ENCODE measurements at regions not wholly inside any gene's neighbourhood (a gene's known extent, or its start where the extent isn't known, plus 50 kb on each side); places are given as distances from the start of the nearest gene placed in this dataset.
"Not testable (repeated sequence)": the region's sequence is repeated elsewhere in the genome, so short reads cannot be mapped to it uniquely, and the experiment has no call there.

DNA sequence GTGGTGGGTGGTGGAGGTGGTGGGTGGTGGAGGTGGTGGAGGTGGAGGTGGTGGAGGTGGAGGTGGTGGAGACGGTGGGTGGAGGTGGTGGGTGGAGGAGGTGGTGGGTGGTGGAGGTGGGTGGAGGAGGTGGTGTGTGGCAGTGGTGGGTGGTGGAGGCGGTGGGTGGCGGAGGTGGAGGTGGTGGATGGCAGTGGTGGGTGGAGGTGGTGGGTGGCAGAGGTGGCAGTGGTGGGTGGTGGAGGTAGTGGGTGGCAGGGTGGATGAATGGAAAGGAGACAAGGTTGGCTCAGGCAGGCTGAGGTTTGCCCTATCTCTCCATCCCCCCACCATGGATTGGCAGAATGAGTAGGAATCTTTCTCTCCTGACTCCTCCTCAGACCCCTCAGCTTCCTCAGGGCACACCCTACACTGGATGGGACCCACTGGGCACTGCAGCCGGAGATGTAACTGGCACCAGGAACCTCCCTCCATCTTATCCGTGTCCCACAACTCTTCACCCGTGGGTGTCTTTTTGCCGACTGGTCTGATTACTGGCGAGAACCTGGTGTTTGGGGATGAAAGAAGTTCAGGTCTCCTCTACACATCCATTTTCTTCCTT, 166.3 kb downstream of the C9orf50 start:
- no peak overlapping the region for H3K27ac ChIP-seq (ENCODE audit: low read depth, low read length)
- WGBS, 3 donors, result 87 to 96% (median 93%) methylated on average over 5 to 7 of the region's 8 CpGs

DNA sequence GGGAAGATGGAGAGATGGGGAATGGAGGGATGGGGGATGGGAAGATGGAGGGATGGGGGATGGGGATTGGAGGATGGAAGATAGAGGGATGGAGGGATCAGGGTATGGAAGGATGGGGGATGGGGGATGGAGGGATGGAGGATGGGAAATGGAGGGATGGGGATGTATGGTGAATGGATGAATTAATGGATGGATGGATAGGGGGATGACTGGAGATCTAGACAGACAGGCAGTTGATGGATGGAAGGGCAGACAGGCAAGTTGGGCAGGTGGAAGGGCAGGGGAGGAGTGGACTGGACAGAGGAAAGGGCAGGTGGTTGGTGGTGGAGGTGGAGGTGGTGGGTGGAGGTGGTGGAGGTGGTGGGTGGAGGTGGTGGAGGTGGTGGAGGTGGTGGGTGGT, 167.2 kb downstream of the C9orf50 start:
- no peak overlapping the region for H3K27ac ChIP-seq (ENCODE audit: low read depth, low read length)

DNA sequence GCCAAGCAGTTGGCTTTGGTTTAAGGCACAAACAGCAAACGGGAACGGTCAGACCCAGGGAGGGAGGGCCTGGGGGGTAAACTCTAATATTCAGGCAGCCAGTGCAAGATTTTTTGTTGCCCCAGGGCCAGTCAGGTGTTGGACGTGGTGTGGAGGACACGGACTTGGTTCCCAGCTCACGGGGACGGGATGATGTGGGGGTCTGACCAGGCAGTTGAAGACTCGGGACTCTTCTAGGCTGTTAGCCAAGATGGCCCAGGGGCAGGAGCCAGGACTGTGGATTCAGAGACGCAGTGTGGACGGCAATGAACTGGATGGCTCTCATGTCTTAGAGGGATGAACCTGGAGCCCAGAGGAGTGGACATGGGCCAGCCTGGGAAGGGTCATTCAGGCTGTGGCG, 169.2 kb downstream of the C9orf50 start:
- 43 to 67% (median 55%) methylated on average over 10 of the region's 10 CpGs for WGBS, 3 donors
- H3K27ac ChIP-seq (ENCODE audit: low read depth, low read length), result no peak overlapping the region

DNA sequence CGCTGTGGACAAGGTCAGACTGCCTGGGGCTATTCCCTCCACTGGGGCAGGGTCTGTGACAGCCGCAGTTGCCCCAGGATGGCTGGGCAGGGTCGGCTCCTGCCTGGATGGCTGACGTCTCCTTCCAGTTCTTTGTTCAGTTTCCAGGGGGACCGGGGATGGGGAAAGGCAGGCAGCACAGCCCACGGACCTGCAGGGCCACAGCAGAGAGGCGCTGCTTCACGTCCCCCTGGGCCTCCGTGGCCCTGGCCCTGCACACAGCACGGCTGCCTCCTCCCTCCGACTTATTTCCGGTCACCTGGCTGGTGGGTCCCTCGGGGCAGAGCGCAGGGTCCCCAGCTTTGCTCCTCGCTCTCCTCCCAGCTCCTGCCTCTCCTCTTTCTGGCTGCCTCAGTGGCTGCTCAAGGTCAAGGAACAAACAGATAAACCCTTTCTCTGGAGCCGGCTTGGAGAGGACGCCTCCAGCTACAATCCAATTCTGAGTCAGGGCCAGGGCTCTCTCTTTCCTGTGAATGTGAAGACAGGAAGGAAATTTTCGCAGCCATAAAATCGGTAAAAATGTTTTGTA, 169.7 kb downstream of the C9orf50 start:
- H3K27ac ChIP-seq (ENCODE audit: low read depth, low read length), result no peak overlapping the region
- WGBS, 3 donors, result 55 to 60% (median 59%) methylated on average over 19 of the region's 19 CpGs

DNA sequence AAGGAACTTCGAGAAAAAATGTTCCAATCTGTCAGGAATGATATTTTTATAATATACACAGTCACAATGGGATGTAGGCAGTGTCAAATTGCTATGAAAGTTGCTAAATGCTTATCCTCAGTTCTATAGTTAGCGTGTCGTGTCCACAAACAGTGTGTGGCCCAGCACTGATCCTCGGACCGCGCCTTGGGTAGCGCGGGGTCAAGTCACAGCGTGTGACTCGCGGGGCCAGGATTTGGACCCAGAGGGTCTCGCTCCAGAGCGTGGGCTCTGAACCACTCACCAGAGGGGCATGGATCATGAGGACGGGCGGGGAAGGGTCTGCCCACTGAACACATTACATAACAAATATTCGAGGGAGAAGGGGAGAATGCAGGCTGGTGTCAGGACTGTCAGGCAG, 171.8 kb downstream of the C9orf50 start:
- WGBS, 3 donors, result 94 to 95% (median 95%) methylated on average over 16 of the region's 16 CpGs
- no peak overlapping the region for H3K27ac ChIP-seq (ENCODE audit: low read depth, low read length)

DNA sequence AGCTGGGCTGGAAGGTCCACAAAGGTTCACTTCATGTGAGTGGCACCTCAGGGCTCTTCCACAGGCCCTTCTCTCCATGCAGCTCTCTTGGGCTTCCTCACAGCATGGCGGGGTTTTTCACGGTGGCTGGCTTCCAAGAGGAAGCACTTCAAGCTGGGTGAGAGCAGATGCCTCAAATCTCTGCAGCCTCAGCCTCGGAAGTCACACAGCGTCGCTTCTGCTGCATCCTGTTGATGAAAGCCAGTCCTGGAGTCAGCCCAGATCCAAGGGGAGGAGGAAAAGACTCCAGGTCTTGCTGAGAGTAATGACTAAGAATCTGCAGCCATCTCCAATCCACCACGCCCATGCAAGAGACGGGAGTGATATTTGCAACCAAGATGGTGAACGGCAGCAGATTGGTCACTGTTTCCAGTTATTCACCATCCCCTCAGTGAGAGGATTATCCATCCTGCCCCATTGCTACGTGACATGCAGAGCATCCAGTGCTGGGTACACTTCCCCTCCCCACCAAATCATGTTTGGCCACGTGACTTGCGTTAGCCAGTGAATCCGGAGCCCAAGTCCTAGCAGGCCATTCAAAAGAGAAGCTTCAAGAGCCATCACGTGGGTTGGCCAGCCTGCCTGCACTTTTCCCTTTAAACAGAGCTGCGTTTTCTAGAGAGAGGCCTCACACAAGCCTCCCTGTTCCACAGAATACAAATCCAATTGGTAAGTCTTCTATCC, 173.9 kb downstream of the C9orf50 start:
- no peak overlapping the region for H3K27ac ChIP-seq (ENCODE audit: low read depth, low read length)
- 63 to 83% (median 66%) methylated on average over 14 of the region's 14 CpGs for WGBS, 3 donors

DNA sequence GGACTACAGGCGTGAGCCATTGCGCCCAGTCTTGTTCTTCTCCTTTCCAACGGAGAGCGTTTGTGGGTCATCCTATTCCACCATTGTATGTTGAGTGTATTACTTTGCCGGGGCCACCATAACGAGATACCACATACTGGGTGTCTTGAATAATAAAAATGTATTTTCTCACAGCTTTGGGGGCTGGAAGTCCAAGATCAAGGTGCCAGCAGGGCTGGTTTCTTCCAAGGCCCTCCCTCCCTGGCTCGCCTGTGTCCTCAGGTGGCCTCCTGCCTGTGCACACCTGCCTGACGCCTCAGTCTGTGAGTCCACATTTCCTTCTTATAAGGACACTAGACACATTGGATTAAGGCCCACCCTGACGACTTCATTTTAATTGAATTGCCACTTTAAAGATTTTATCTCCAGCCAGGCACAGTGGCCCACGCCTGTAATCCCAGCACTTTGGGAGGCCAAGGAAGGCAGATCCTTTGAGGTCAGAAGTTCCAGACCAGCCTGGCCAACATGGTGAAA, 175.1 kb downstream of the C9orf50 start:
- WGBS, 3 donors, result 92 to 95% (median 94%) methylated on average over 10 of the region's 10 CpGs
- no peak overlapping the region for H3K27ac ChIP-seq (ENCODE audit: low read depth, low read length)

DNA sequence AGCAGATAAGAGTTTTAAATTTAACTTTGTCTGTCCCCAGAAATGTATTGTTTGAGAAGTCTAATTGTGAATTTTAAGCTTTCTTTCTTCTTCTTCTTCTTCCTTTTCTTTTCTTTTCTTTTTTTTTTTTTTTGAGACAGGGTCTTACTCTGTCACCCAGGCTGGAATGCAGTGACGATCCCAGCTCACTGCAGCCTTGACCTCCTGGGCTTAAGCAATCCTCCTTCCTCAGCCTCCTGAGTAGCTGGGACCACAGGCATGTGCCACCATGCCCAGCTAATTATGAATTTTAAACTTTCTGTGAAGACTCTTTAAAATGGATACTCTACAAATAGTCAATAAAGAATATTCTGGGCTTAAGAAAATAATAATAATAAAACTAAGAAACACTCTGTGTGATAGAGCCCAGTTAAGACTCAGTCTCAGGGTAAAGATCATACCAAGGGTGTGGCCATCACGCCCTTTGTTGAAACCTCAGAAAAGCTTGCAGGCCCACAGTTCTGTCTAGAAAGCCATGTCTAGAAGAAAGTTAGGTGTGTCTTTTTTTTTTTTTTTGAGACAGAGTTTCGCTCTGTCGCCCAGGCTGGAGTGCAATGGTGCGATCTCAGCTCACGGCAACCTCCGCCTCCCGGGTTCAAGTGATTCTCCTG, 177.3 kb downstream of the C9orf50 start:
- H3K27ac ChIP-seq (ENCODE audit: low read depth, low read length), result not testable (repeated sequence)
- 93 to 96% (median 94%) methylated on average over 8 of the region's 8 CpGs for whole genome bisulfite sequencing, 3 donors

DNA sequence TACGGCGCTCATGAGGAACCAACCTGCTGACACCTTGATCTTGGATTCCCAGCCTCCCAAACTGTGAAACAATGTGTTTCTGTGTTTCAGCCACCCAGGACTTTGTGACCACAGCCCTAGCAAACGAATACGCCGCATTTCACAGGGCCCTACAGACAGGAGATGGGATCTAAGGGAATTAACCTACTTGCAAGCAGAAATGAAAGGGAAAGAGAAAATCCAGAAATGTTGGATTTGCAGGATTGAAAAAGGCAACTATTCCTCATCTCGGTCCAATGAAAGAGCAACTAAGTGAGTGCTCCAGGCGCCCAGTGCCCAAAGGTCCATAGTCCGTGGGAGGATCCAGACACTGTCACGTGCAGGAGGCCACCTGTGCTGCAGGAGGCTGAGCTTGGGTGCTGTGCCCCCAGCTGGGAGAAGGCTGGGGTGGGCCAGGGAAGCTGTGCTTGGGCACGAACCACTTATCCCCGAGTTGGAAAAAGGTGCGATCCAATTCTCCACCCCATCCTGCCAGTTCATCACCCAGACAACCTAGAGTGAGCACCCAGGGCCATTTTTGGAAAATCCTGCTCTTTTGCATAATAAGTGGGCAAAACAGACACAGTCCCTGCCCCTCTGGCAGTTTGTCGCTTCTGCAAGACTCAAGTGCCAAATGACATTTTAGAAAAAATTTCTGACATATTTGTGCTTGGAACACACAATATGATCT, 177.9 kb downstream of the C9orf50 start:
- no peak overlapping the region for H3K27ac ChIP-seq (ENCODE audit: low read depth, low read length)
- 44 to 73% (median 70%) methylated on average over 13 of the region's 13 CpGs for WGBS, 3 donors

DNA sequence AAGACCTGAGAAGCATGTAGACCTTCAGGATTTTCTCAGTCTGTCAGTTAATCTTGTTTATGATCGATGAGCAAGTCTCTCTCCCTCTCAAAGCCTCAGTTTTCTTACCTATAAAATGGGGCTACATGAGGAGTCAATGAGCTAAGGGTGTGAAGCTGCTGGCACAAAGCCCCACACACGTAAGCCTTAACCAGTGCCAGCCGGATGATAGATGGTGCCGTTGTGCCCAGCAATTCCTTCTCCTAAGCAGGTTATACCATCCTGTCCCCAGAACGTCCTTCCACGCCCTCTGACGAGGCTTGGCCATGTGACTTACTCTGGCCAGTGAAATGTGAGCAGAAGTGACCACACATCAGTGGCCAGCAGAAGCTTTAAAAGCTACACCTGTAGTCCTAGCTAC, 179.0 kb downstream of the C9orf50 start:
- 62 to 72% (median 69%) methylated on average over 7 of the region's 7 CpGs for WGBS, 3 donors

DNA sequence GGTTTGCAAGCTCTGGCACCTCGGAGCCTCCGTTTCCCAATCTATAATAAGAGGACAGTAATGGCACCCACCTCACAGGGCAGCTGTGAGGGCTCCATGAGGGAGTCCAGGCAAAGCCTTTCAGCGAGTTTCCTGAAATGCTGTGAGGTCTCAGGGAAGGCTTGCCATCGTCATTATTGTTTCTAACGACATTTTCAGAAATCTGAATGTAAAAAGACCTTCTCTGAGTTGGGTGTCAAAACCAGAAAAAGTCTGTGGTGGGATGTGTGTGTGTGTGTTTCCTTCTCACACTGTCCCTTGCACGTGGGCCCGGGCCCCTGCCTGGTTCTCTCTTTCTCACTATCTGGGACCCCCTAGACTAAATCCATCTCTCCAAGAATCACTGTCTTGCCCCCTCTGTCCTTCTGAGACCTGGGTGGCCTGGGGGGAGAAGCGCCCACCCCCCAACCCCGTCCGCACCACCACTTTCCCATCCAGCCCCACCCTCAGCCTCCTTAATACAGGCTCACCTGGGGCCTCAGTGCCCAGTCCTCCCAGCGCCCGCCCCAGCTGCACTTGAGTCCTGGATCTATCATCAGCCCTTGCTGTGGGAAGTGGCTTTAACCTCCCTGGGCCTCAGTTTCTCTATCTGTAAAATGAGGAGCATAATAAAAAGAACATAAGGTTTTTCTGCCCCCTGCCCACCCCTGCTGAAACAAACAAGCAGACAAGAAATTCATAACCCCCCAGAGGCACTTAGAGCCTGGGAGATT, 180.3 kb downstream of the C9orf50 start:
- 69 to 85% (median 73%) methylated on average over 12 of the region's 12 CpGs for WGBS, 3 donors
- H3K27ac ChIP-seq (ENCODE audit: low read depth, low read length), result no peak overlapping the region

More for the DNA sequence above, 179.0 kb downstream of the C9orf50 start:
- no peak overlapping the region for H3K27ac ChIP-seq (ENCODE audit: low read depth, low read length)

DNA sequence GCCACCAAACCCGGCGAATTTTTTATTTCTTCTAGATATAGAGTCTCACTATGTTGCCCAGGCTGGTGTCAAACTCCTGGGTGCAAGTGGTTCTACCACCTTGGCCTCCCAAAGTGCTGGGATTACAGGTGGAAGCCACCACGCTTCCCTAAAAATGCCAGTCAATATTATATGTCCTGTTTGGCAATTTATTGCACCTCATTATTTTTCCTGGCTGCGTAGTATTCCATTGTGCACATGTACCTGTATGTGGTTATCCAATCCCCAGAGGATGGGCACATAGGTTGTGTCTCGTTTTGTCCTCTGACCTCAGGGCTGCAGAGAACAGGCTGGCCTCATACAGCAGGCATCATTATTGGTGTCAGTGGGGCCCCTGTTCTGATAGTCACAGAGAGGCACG, 181.7 kb downstream of the C9orf50 start:
- WGBS, 3 donors, result 68 to 82% (median 72%) methylated on average over 6 of the region's 6 CpGs
- H3K27ac ChIP-seq (ENCODE audit: low read depth, low read length), result no peak overlapping the region

DNA sequence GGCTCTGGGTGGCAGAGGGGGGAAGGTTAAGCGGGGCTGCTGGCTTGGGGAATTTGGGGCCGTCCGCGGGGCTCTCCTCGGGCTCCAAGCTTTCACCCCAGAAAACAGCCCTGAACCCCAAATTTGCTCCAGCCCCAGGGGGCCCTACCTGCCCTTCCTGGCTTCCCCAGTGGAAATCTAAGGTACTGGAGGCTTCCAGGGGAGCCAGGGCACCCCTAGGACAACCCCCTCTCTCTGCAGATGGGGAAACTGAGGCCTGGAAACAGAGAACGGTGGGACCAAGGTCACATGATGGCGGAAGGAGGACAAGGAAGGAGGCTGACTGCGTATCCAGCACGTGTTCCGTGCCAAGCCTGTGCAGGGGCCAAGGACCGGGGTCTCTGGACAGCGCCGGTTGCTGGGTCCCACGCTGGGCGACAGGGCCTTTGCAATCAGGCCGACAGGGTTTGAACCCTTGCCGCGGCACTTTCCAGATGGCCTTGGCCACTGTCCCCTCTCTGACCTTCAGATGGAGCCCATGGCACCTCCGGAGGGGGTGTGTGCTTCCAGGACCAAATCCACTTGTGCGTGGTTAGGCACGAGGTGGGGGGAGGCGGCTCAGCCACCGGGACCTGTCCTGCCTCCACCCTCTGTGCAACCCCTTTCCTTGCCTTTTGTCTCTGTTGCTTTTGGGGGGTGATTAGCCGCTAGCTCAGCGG, 183.1 kb downstream of the C9orf50 start:
- H3K27ac ChIP-seq (ENCODE audit: low read depth, low read length), result no peak overlapping the region
- 18 to 22% (median 21%) methylated on average over 25 of the region's 25 CpGs for WGBS, 3 donors

DNA sequence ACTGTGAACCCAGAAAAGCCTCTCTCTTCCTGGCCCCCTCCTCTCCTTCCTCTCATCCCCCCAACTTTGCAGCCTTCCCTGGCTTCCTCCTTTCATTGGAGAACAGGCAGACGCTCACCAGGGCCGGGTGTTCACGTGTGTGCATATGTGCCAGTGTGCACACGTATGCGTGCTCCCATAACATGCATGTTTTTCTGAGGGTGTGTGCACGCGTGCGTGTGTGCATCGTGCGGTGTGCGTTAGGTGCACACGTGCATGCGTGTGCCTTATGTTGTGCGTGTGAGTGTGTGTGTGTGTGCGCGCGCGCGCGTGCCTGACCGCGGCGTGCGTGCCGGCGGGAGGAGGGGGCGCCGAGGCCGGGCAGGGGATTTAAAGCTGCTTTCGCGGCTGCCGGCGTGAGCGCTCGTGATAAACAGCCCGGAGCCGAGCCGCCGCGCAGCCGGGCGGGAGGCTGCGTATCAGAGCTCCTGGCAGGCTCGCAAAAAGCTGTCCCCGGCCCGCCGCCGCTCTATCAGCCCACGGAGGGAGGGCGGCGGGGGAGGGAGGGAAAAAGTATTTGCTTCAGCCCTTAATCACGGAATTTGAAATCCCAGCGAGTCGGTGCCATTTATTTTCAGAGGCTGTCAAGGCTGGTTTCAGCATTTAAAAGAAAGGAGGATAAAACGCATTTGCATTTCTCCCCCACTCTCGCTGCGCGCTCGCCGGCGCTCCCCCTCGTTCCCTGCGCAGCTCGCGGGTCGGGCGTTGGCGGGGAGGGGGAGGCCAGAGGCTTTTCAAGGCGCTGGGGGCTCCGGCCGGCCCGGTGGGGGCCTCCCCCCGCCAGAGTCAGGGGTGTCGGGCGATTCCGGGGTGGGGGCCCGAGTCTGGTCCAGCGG, 183.9 kb downstream of the C9orf50 start:
- WGBS, 3 donors, result 1 to 3% (median 2%) methylated on average over 68 to 78 of the region's 78 CpGs
- no peak overlapping the region for H3K27ac ChIP-seq (ENCODE audit: low read depth, low read length)

DNA sequence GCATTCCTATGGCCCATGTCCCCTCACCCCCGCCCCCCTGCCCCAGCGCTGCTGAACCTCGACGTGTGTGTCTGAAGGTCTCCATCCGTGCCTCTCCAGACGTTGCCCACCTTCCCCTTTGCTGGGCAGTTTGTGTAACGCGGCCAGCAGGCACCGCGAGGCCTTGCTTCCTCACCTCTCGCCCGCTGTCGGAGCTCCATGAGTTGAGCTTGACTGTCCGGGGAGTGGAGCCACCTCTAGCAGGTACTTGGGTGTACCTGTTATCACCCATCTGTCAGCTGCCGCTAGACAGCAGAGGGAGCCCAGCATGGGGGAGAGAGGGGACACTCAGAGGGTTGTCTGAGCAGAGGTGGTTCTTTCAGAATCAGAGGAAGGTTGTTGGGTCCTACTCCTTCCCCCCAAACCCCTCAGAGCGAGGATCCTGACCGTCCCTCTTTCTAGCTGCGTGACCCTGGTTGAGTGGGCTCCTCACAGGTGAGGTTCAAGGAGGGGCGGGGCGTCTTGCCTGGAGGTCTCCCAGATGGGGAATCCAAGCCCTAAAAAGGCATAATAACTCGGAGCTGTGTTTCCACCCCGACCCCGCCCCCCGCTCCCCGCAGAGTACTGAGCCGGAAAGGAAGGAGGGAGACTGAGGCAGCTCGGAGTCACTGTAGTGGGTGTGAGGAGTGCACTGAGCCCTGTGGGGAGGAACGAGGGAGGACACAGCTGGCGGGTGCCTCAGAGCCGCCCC, 184.7 kb downstream of the C9orf50 start:
- H3K27ac ChIP-seq (ENCODE audit: low read depth, low read length), result no peak overlapping the region
- 62 to 65% (median 64%) methylated on average over 29 to 30 of the region's 30 CpGs for WGBS, 3 donors

DNA sequence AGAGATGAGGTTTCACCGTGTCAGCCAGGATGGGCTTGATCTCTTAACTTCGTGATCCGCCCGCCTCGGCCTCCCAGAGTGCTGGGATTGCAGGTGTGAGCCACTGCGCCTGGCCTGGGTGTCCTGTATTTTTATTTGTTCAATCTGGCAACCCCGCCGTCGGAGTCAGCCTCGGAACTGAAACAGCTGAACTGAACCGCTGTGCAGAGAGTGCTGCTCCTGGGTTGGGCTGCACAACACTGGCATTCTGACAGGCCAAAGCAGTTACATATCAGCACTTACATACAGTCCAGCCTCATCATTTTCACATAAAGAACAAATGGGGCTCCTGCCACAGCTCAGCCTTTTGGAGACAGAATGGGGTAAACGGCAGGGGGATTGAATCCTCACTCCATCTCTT, 185.6 kb downstream of the C9orf50 start:
- no peak overlapping the region for H3K27ac ChIP-seq (ENCODE audit: low read depth, low read length)
- WGBS, 3 donors, result 53 to 86% (median 78%) methylated on average over 12 of the region's 12 CpGs

All from adipose tissue (tissue), 3 donors.